ENCODE measurements at regions not wholly inside any gene's neighbourhood (a gene's known extent, or its start where the extent isn't known, plus 50 kb on each side); places are given as distances from the start of the nearest gene placed in this dataset.

DNA sequence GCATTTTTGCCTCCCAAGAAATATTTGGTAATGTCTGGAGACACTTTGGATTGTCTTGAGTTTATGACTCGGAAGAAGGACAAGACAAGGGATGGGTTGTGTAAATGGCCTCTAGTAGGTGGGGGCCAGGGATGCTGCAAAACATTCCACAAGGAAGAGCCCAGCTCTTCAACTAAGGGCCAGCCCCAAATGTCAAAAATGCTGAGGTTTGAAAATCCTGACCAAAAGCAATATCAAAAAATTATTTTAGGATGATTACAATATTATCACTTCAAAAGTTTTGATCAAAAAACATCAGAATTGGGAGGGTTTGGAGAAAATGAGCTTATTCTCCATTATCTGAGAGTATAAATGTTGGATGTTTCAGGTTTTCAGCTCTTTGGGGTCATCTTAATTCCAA is 248.9 kb upstream of the SLC24A2 start:
- Histone ChIP-seq H3K4me3 (ENCODE audit: low read depth in 1 of 2, low read length in 2 of 2) (no peak overlapping the region), H3K4me1 (ENCODE audit: insufficient read depth, low read length) (peaks cover 5% of the 10 kb centered on the region), H3K36me3 (ENCODE audit: insufficient read depth, low read length) (no peaks in the 10 kb centered on the region), H3K27me3 (ENCODE audit: control insufficient read depth in 1 of 2, insufficient read depth in 2 of 2, low read length in 2 of 2) (no peaks in the 10 kb centered on the region), H3K27ac (ENCODE audit: low read depth, low read length) (no peak overlapping the region), H3K9me3 (ENCODE audit: low read length) (no peaks in the 10 kb centered on the region), H3K9ac (ENCODE audit: low read length) (no peak overlapping the region)

- no peaks in the 10 kb centered on the region for H3K4me1 ChIP-seq (ENCODE audit: insufficient read depth, low read length)
- no peaks in the 10 kb centered on the region for H3K36me3 ChIP-seq (ENCODE audit: insufficient read depth, low read length)
- H3K27me3 ChIP-seq (ENCODE audit: control insufficient read depth in 1 of 2, insufficient read depth in 2 of 2, low read length in 2 of 2): no peaks in the 10 kb centered on the region
- H3K9me3 ChIP-seq (ENCODE audit: low read length): no peaks in the 10 kb centered on the region
- H3K27ac ChIP-seq (ENCODE audit: low read depth, low read length): no peak overlapping the region
- H3K9ac ChIP-seq (ENCODE audit: low read length): no peak overlapping the region
- no peak overlapping the region for H3K4me3 ChIP-seq (ENCODE audit: low read depth in 1 of 2, low read length in 2 of 2)
Measured at GRCh38 chr9:20033511-20033910, 244.7 kb upstream of the SLC24A2 start.

DNA sequence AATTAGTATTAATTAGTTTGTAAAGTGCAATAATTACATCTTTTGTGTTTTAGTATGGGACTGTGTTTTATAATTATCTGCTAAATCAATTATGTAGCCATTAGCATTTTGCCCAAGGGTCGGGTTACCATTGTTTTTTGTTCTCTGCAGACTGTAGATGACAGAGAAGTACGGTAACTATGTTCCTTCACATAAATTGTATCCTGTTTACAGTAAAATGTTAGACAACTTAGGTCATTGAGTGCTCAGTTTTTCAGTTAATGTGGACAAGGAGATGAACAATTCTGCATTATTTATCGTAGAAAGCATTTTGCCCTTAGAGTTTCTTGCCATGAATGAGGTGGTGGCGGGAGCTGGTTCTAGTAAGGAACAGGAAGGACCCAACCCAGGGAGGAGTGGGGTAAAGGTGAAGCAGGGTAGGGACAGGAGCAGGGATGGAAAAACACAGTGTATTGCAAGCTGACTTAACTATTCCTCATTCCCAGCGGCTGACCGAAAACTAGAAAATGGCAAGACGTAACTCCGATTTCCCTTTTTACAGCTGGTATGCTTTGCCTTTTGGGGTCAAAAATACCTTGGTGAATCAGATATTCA is 243.7 kb upstream of the SLC24A2 start:
- H3K9ac ChIP-seq (ENCODE audit: low read length): no peak overlapping the region
- no peak overlapping the region for H3K4me3 ChIP-seq (ENCODE audit: low read depth in 1 of 2, low read length in 2 of 2)
- no peak overlapping the region for H3K27ac ChIP-seq (ENCODE audit: low read depth, low read length)
- no peaks in the 10 kb centered on the region for H3K36me3 ChIP-seq (ENCODE audit: insufficient read depth, low read length)
- H3K27me3 ChIP-seq (ENCODE audit: control insufficient read depth in 1 of 2, insufficient read depth in 2 of 2, low read length in 2 of 2): no peaks in the 10 kb centered on the region
- no peaks in the 10 kb centered on the region for H3K4me1 ChIP-seq (ENCODE audit: insufficient read depth, low read length)
- no peaks in the 10 kb centered on the region for H3K9me3 ChIP-seq (ENCODE audit: low read length)

- no peaks in the 10 kb centered on the region for H3K9me3 ChIP-seq (ENCODE audit: low read length)
- H3K4me3 ChIP-seq (ENCODE audit: low read depth in 1 of 2, low read length in 2 of 2): no peak overlapping the region
- no peak overlapping the region for H3K9ac ChIP-seq (ENCODE audit: low read length)
- H3K4me1 ChIP-seq (ENCODE audit: insufficient read depth, low read length): no peaks in the 10 kb centered on the region
- H3K36me3 ChIP-seq (ENCODE audit: insufficient read depth, low read length): no peaks in the 10 kb centered on the region
- no peaks in the 10 kb centered on the region for H3K27me3 ChIP-seq (ENCODE audit: control insufficient read depth in 1 of 2, insufficient read depth in 2 of 2, low read length in 2 of 2)
- no peak overlapping the region for H3K27ac ChIP-seq (ENCODE audit: low read depth, low read length)
Measured at GRCh38 chr9:20031836-20032235, 243.0 kb upstream of the SLC24A2 start.

GRCh38 chr9:20030671-20031070 is 241.8 kb upstream of the SLC24A2 start:
- H3K4me1 ChIP-seq (ENCODE audit: insufficient read depth, low read length): no peaks in the 10 kb centered on the region
- no peak overlapping the region for H3K27ac ChIP-seq (ENCODE audit: low read depth, low read length)
- no peak overlapping the region for H3K4me3 ChIP-seq (ENCODE audit: low read depth in 1 of 2, low read length in 2 of 2)
- H3K9ac ChIP-seq (ENCODE audit: low read length): no peak overlapping the region
- no peaks in the 10 kb centered on the region for H3K27me3 ChIP-seq (ENCODE audit: control insufficient read depth in 1 of 2, insufficient read depth in 2 of 2, low read length in 2 of 2)
- no peaks in the 10 kb centered on the region for H3K36me3 ChIP-seq (ENCODE audit: insufficient read depth, low read length)
- no peaks in the 10 kb centered on the region for H3K9me3 ChIP-seq (ENCODE audit: low read length)

- H3K4me3 ChIP-seq (ENCODE audit: low read depth in 1 of 2, low read length in 2 of 2): no peak overlapping the region
- no peak overlapping the region for H3K27ac ChIP-seq (ENCODE audit: low read depth, low read length)
- no peak overlapping the region for H3K9ac ChIP-seq (ENCODE audit: low read length)
- no peaks in the 10 kb centered on the region for H3K9me3 ChIP-seq (ENCODE audit: low read length)
- H3K36me3 ChIP-seq (ENCODE audit: insufficient read depth, low read length): no peaks in the 10 kb centered on the region
- H3K27me3 ChIP-seq (ENCODE audit: control insufficient read depth in 1 of 2, insufficient read depth in 2 of 2, low read length in 2 of 2): no peaks in the 10 kb centered on the region
- no peaks in the 10 kb centered on the region for H3K4me1 ChIP-seq (ENCODE audit: insufficient read depth, low read length)
Measured at GRCh38 chr9:20030221-20030620, 241.4 kb upstream of the SLC24A2 start.

GRCh38 chr9:20028849-20029231 is 240.0 kb upstream of the SLC24A2 start:
- no peak overlapping the region for H3K27ac ChIP-seq (ENCODE audit: low read depth, low read length)
- H3K4me1 ChIP-seq (ENCODE audit: insufficient read depth, low read length): no peaks in the 10 kb centered on the region
- H3K36me3 ChIP-seq (ENCODE audit: insufficient read depth, low read length): no peaks in the 10 kb centered on the region
- H3K4me3 ChIP-seq (ENCODE audit: low read depth in 1 of 2, low read length in 2 of 2): no peak overlapping the region
- no peaks in the 10 kb centered on the region for H3K27me3 ChIP-seq (ENCODE audit: control insufficient read depth in 1 of 2, insufficient read depth in 2 of 2, low read length in 2 of 2)
- H3K9me3 ChIP-seq (ENCODE audit: low read length): no peaks in the 10 kb centered on the region
- H3K9ac ChIP-seq (ENCODE audit: low read length): no peak overlapping the region

DNA sequence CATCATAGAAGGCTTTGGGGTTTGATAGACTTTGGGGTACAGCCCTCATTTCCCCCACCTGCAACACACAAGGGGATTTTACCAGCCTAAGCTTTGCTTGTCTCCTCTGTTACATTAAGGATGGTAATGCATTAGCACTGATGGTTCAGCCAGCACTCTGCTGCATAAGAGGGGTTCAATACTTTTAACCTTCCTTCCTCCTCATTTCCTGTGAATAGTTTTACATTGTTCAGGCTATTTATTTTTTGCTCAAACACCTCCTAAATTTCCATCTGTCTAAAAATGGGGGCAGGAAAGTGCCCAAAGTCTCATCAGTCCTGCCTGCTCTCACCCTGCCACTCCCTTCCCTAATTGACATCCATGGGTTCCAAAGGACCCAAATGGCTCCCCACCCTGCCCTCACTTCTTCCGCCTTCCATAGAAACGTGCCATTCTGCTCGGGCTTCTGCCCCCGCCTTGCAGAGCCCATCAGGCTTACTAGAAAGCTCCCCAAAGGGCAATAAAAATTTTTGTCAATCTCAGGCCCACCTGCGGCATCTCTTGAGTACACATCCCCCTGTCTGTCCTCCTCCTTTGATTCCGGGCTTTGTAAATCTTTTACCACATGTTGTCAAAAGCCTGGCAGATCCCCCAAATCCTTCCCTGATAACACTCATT is 239.5 kb upstream of the SLC24A2 start:
- no peaks in the 10 kb centered on the region for H3K27me3 ChIP-seq (ENCODE audit: control insufficient read depth in 1 of 2, insufficient read depth in 2 of 2, low read length in 2 of 2)
- H3K9ac ChIP-seq (ENCODE audit: low read length): no peak overlapping the region
- no peak overlapping the region for H3K27ac ChIP-seq (ENCODE audit: low read depth, low read length)
- no peaks in the 10 kb centered on the region for H3K4me1 ChIP-seq (ENCODE audit: insufficient read depth, low read length)
- H3K36me3 ChIP-seq (ENCODE audit: insufficient read depth, low read length): no peaks in the 10 kb centered on the region
- no peak overlapping the region for H3K4me3 ChIP-seq (ENCODE audit: low read depth in 1 of 2, low read length in 2 of 2)
- H3K9me3 ChIP-seq (ENCODE audit: low read length): no peaks in the 10 kb centered on the region

DNA sequence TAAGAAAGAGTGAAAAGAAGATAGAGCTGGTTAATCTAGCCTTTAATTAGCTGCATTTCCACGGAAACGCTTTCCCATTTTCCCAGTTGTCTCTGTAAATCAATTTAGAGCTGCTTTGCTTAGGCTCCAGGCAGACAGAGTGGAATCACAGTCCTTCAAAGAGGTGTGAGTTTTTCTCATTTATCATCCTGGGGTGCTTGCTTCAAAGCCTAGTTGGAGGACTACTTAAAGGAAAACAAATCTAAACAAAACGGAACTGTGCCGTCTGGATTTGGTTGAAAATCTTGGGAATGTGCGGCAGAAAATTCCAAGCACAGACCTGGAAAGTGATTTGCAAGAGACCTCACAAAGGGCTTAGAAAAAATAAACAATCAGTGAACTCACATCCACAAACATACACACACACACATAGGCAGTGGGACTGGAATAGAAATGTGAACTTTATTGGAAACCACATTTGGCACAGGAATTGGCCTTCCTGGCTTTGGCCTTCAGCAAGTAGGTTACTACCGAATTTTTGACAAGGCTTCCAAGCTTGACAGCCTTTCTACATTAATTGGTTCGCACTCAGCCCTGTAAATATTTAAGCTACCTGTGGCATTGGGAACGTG is 235.2 kb upstream of the SLC24A2 start:
- no peaks in the 10 kb centered on the region for H3K27me3 ChIP-seq (ENCODE audit: control insufficient read depth in 1 of 2, insufficient read depth in 2 of 2, low read length in 2 of 2)
- no peaks in the 10 kb centered on the region for H3K36me3 ChIP-seq (ENCODE audit: insufficient read depth, low read length)
- no peak overlapping the region for H3K9ac ChIP-seq (ENCODE audit: low read length)
- no peak overlapping the region for H3K4me3 ChIP-seq (ENCODE audit: low read depth in 1 of 2, low read length in 2 of 2)
- no peaks in the 10 kb centered on the region for H3K9me3 ChIP-seq (ENCODE audit: low read length)
- no peak overlapping the region for H3K27ac ChIP-seq (ENCODE audit: low read depth, low read length)
- no peaks in the 10 kb centered on the region for H3K4me1 ChIP-seq (ENCODE audit: insufficient read depth, low read length)

- Histone ChIP-seq H3K9ac (ENCODE audit: low read length) (no peak overlapping the region), H3K4me1 (ENCODE audit: insufficient read depth, low read length) (no peaks in the 10 kb centered on the region), H3K27ac (ENCODE audit: low read depth, low read length) (no peak overlapping the region), H3K27me3 (ENCODE audit: control insufficient read depth in 1 of 2, insufficient read depth in 2 of 2, low read length in 2 of 2) (no peaks in the 10 kb centered on the region), H3K9me3 (ENCODE audit: low read length) (no peaks in the 10 kb centered on the region), H3K4me3 (ENCODE audit: low read depth in 1 of 2, low read length in 2 of 2) (no peak overlapping the region), H3K36me3 (ENCODE audit: insufficient read depth, low read length) (no peaks in the 10 kb centered on the region)
Measured at GRCh38 chr9:20023210-20023905, 234.5 kb upstream of the SLC24A2 start.

GRCh38 chr9:20022410-20022809 is 233.6 kb upstream of the SLC24A2 start:
- Histone ChIP-seq H3K9ac (ENCODE audit: low read length) (no peak overlapping the region), H3K9me3 (ENCODE audit: low read length) (no peaks in the 10 kb centered on the region), H3K4me3 (ENCODE audit: low read depth in 1 of 2, low read length in 2 of 2) (no peak overlapping the region), H3K36me3 (ENCODE audit: insufficient read depth, low read length) (no peaks in the 10 kb centered on the region), H3K27me3 (ENCODE audit: control insufficient read depth in 1 of 2, insufficient read depth in 2 of 2, low read length in 2 of 2) (no peaks in the 10 kb centered on the region), H3K4me1 (ENCODE audit: insufficient read depth, low read length) (no peaks in the 10 kb centered on the region), H3K27ac (ENCODE audit: low read depth, low read length) (no peak overlapping the region)
